Stimulated activated CD4-positive, alpha-beta T cell treated with anti-CD3 and anti-CD28 coated beads, Interleukin-2, amount 100 ng/mL, for 48 hours (primary cell): ENCODE measurements at regions not wholly inside any gene's neighbourhood (a gene's known extent, or its start where the extent isn't known, plus 50 kb on each side); places are given as distances from the start of the nearest gene placed in this dataset.

Source experiments
- DNase-seq, 2 donors: peaks; one replicate each; pipeline ENCODE4 v3.0.0-alpha.2; 2020

GRCh38 chr6:53974941-53975340 is 136.3 kb upstream of the MLIP start:
- no peak for DNase-seq

- DNase-seq: no peak
Measured at GRCh38 chr6:53975941-53976615, 135.2 kb upstream of the MLIP start.

GRCh38 chr6:53977551-53977950 is 133.7 kb upstream of the MLIP start:
- DNase-seq: no peak

- peak in 1 of 2 donors; percentile 18 for DNase-seq
Measured at GRCh38 chr6:53979468-53980067, 131.7 kb upstream of the MLIP start.

GRCh38 chr6:53982366-53983050 is 128.7 kb upstream of the MLIP start:
- DNase-seq: no peak

GRCh38 chr6:53983301-53983700 is 127.9 kb upstream of the MLIP start:
- no peak for DNase-seq

GRCh38 chr6:53984163-53984562 is 127.1 kb upstream of the MLIP start:
- DNase-seq: no peak

- no peak for DNase-seq
Measured at GRCh38 chr6:53984581-53984980, 126.7 kb upstream of the MLIP start.

GRCh38 chr6:53985366-53985765 is 125.9 kb upstream of the MLIP start:
- no peak for DNase-seq

- DNase-seq: peak in 1 of 2 donors; percentile 0
Measured at GRCh38 chr6:53986165-53986720, 125.0 kb upstream of the MLIP start.

- DNase-seq: no peak
Measured at GRCh38 chr6:53986721-53987521, 124.3 kb upstream of the MLIP start.

GRCh38 chr6:53987522-53987888 is 123.7 kb upstream of the MLIP start:
- no peak for DNase-seq

- DNase-seq: no peak
Measured at GRCh38 chr6:53989504-53989903, 121.7 kb upstream of the MLIP start.

GRCh38 chr6:53992522-53992921 is 118.7 kb upstream of the MLIP start:
- no peak for DNase-seq

- no peak for DNase-seq
Measured at GRCh38 chr6:53994201-53994600, 117.0 kb upstream of the MLIP start.

- no peak for DNase-seq
Measured at GRCh38 chr6:53995935-53996334, 115.3 kb upstream of the MLIP start.

- DNase-seq: no peak
Measured at GRCh38 chr6:53998303-53998702, 112.9 kb upstream of the MLIP start.

GRCh38 chr6:53999088-53999755 is 112.0 kb upstream of the MLIP start:
- no peak for DNase-seq

- no peak for DNase-seq
Measured at GRCh38 chr6:54002116-54002515, 109.1 kb upstream of the MLIP start.

GRCh38 chr6:54003316-54003715 is 107.9 kb upstream of the MLIP start:
- DNase-seq: no peak

GRCh38 chr6:54008589-54008988 is 102.7 kb upstream of the MLIP start:
- no peak for DNase-seq

GRCh38 chr6:54009052-54009654 is 102.1 kb upstream of the MLIP start:
- no peak for DNase-seq
